ENCODE measurements at regions not wholly inside any gene's neighbourhood (a gene's known extent, or its start where the extent isn't known, plus 50 kb on each side); places are given as distances from the start of the nearest gene placed in this dataset.

DNA sequence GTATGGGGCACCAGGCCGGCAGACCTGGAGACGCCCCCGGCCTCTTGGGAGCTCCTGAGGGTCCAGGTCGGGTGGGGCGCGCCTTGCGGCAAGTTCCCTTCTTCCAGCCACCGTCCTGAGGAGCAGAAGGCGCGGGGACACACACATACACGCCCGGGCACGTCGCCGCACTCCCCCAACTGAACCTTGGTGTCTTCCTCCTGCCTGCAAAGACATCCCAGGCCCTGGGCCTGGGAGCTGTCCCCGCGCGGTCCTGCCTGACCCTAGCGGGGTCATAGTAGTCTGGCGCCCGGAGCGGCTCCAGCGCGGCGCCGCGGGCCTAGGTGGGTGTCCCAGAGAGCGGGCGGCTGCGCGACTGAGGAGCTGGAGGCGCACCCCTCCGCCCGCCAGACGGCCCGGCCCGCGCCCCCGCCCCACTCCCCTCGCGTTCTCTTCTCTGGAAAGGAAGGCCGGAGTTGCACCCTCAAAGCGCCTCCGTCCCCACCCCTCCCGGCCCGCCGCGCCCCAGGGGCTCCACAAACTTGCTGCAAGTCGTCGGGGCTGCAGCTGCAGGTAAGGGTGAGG, 185.9 kb upstream of the LINGO1 start:
- DNase-seq: no peak

DNA sequence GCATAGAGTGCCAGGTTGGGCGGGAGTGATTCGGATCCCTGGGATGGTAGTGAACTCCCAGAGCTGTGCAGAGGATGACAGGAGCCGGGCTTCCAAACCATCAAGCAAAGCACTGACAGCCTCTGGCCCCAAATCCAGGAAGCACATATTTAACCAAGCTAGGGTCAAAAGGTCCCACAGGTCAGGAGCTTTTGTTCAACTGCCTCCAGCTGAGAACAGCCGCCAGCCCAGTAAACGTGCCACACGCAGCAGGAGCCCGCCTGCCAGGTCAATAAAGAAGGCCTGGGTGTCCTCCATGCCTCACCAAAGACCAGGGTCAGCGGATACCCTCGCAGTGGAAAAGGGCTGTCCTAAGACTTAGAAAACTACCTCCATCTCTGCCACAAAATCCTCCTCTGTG, 184.7 kb upstream of the LINGO1 start:
- no peak for DNase-seq

DNA sequence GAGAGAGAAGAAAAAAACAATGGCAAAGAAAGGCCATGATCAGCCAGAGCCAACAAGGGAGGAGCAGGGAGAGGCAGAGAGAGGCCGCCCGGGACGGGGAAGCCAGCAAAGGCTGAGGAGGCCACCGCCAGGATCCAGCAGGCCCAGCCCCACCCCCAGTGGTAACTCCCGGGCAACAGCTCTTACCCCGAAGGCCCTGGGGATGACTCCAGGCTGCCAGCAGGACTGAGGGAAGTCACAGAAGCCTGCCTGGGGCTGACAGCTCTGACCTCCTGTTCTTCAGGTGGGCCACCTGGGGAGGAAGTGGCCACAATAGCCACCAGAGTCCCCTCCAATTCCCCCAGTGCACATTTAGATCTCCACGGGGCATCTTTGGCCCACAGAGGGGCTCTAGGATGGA, 184.3 kb upstream of the LINGO1 start:
- no peak for DNase-seq

DNA sequence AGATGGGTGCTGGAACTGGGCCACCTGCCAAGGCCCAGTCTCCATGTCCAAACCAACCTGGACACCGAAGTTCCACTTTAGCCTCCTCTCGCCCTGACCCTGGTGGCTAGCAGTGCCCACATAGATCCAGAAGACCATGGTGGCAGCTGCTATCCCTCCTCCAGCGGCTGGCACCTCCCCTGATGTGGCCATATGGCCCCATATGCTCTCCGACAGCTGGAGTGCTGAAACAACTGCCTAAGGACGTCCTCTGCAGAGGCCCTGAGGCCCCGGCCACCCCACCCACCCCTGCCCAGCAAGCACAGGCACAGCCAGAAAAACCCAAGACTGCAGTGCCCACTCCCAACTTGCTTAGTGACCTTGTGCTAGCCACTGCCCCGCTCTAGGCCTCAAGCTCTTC, 182.3 kb upstream of the LINGO1 start:
- DNase-seq: no peak

DNA sequence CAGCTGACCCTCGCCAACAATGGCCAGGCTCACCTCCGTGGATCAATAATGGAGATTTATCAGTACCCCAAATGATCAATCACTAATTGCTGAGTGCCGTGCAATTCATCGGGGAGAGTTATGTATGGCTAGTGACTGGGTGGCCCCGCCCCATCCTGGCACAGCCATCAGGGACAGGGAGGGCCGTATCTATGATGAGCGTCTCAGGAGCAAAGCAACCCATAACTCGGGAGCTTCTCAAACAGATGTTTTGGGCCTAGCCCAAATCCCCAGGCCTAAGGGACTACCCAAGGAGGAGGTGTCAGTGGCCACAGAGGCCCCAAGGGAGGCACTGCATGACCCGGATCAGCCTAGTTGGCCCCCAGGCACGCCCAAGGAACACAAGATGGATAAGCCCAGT, 180.0 kb upstream of the LINGO1 start:
- DNase-seq: no peak

DNA sequence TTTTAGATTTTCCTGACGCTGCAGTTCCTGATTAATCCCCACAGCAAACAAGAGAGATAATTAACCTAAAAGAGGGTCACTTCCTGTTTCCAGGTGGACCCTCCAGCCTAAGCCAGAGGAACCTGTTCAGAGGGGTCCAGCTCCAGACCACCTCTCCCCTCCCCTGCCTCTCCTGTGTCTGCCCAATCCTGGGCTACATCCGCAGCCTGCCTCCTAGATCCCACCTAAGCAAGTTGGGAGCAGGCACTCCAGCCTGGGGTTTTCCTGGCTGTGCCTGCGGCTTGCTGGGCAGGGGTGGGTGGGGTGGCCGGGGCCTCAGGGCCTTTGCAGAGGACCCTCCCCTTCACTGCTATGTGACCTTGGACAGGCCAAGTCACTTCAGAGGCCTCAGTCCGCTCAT, 178.6 kb upstream of the LINGO1 start:
- no peak for DNase-seq

DNA sequence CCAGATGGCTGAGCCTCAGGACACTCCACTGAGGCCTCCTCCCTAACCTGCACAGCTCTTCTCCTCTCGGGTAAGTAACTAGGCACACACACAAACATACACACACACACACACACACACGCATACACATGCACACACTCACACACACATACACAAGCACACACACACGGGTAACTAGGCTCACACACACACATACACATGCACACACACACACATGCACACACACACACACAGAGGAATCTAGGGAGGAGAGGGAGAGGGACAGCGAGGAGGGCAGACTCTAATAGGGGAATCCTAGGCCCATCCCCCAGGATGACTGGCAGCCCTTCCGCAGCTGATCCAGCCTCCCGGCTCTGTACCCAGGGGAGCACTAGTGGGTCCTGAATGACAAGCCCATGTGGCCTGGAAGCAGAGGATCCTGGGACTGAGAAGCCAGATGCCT, 177.4 kb upstream of the LINGO1 start:
- DNase-seq: no peak

DNA sequence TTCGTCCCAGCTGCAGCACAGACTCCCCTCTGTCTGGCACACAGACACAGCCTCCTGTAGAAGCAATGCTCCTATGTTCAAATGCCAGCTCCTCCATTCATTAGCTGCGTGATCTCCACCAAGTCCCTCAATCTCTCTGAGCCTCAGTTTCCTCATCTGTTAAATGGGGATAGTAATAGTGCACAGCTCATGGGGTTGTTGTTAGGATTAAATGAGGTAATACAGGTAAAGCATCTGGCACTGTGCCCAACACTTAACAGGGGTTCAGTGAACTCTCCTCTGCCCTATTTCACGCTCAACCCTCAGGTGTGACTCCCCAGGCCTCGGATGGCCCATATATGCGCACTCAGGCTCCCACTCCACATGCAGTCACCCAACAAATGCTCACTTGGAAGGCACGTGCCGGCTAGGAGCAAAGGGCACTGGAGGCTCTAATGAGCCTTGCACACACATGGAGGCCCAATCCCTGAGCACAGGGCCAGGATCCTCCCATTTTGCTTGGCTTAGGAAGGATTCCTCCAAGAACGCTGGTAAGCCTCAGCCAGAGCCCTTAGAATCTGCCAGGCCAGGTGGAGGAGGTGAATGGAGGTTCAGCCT, 176.0 kb upstream of the LINGO1 start:
- DNase-seq: no peak

DNA sequence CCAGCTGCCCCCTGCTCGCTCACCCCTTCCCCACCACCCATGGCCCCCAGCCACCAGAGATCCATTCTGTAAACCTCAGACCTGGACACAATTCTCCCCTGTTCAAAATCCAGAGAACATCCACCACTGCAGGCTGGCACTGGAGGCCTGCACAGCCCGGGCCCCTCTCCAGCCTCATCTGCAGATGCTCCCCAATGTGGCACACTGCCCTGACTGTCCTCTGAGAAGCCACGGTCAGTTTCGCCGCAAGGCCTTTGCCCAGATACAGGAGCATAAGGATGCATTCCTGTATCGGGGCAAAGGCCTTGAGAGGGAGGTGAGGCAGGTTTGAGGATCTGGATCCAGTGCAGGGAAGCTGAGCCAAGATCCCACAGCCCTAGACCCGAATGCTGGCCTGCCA, 175.4 kb upstream of the LINGO1 start:
- DNase-seq: no peak

DNA sequence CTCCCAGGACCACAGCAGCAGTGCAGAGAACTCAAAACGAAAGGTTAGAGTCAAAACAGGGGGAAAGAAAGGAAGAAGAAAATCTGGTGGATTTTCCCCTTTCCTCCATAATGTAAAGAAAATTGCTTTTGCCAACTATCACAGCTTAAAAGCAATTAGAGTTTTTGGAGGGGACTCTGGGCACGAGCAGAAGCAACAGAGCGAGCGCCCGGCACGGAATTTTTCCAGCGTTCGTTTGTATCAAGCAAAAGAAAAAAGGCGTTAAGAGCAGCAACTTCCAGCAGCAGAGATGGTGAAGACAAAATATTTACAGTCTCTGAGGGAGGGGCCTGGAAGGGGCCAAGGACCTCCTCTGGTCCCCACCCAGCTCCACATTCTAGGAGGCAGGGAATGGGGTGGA, 174.9 kb upstream of the LINGO1 start:
- no peak for DNase-seq

DNA sequence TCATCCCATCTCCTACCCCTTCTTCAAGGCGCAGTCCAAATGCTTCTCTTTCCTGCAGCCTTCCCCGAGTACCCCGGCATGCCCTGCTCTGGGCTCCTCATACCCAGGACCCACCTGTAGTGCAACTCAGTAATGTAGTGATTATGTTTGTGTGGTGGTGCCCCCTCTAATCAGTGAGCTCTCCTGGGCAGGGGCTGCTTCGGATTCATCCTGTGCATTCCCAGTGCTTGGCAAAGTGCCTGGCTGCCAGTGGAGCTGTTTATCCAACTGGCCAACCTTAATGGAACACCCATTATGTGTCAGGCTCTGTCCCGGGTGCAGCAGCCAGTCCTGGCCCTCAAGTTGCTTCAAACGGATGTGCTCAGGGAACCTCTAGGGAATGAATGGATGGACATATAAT, 174.4 kb upstream of the LINGO1 start:
- DNase-seq: no peak

DNA sequence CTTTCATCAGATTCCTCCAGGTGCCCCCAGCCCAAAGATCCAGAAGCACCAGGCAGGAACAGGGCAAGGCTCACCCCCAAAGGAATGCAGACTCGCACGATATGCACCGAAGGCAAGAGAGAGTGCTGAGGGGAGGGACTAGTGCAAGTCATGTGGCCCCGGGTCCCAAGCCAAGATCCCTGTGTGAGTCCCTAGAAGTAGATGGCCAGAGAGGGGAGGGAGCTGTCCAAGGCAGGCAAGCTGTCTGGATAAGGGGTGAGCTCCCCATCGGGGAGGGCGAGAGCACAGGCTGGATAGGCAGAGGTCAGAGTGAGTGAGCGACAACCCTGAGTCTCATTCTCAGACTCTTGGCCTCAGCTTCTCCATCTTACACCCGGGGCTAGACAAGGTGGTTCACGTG, 171.5 kb upstream of the LINGO1 start:
- DNase-seq: no peak

DNA sequence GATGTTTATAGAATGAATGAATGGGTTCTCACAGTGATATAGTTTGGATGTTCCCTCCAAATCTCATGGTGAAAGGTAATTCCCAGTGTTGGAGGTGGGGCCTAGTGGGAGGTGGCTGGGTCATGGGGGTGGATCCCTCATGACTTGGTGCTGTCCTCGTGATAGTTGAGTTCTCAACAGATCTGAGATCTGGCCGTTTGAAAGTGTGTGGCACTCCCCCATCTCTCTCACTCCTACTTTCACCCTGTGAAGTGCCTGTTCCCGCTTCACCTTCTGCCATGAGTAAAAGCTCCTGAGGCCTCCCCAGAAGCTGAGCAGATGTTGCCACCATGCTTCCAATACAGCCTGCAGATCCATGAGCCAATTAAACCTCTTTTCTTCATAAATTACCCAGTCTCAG, 170.8 kb upstream of the LINGO1 start:
- DNase-seq: no peak

DNA sequence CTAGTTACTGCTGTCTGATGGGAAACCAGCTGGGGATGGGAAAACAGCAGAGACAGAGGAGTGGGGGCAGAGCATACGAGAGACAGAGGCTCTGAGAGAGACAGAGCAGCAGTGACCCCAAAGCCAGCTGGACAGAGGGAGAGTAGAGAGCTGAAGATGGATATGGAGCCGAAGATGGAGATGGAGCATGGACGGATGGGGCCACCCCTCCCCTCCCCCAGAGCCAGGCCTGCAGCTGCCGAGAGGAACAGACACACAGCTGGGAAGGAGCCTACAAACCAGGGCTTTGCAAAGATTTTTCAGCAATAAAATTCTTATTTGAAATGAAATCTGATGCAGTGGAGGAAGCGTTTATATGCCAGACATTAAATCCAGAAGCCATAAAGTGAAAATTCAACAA, 167.6 kb upstream of the LINGO1 start:
- DNase-seq: no peak

DNA sequence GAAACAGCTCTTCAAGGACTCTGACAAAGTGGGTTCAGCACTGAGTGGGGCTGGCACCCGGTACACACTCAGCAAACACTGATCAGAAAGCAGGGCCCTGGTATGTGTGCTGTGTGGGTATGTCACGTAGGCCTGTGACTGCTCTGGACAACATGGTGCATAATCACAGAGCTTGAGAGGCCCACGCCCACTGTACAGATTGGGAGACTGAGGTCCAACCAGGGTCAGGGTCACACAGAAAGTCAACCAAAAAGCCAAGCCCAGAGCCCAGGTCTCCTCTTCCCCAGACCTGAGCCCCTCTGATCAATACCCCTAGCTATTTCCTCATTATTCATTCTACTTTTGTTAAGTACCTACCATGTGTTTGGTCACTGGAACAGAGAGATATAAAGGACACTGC, 166.1 kb upstream of the LINGO1 start:
- DNase-seq: no peak

DNA sequence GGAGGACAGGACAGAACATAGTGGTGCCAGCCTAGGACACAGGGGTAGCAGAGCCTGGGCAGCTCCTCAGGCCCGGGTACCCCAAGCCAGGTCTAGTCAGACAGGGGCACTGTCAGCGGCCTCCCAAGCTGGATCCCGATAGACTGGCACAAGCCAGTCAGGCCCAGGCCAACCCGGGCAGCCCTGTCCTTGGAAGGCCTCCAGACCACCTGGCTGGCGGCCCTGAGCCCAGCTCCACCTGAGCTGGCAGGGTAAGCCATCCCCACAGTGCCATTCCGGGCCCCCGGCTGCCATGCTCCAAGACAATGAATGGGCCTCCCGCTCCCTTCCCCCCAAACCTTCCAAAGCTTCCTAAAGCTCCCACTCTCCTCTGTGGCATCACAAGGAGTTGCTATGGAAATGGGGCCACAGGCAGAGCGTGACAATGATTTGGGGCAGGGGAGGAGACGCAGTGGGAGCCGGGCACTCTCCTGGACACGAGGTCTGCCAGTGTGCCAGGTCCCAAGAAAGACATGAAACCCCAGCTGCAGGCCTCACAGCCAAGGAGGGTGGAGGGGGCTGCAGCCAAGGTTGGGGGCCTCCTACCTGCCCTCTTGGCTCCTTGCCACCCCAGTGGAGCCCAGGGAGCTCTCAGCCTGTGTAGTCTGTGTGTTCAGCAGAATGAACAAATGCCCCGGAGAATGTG, 165.6 kb upstream of the LINGO1 start:
- no peak for DNase-seq

DNA sequence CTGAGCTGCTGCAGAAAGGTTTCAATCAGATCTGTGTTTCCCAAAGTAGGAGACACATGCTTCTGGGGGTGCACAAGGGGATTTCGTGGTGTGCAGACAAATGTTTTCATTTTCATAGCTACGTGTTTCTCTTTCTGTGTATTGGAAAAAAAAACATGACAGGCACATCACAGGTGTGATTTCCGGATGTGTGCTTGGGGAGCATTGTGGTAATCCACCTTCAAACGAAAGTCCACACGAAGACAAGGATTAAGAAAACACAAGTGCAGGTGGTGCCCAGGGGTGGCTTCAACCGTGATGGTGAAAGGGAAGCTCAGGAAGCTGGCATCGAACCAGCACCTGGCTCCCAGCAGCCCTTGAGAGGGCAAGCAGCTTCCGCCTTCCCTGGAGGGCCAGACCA, 164.6 kb upstream of the LINGO1 start:
- DNase-seq: no peak

DNA sequence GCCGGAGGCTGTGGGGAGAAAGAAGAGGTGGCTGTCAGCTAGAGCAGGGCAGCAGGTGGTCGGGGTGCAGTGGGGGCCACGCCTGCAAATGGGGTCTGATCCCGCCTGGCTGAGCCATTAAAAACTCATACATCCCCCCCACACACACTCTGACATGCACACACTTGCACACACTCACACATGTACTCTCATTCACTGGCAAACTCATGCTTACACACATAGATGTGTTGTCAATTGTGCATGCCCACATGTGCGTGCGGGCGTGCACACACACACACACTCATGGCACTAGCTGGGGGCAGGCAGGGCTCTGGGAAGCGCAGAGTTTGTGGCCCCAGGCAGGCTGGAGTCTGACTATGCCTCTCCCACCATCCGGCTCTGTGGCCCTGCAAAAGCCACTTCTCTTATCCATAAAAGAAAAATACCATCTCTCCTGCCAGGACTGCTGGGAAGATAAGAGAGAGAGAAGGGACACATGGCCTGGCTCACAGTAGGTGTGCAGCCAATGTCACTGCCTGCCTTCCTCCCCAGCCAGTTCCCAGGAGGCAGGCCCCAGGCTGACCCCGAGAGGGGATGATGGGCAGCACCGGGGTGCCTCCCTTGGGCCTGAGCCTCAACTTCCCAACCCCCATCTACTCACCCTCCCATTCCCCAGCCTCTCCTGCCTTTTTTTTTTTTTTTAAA, 163.5 kb upstream of the LINGO1 start:
- DNase-seq: no peak

DNA sequence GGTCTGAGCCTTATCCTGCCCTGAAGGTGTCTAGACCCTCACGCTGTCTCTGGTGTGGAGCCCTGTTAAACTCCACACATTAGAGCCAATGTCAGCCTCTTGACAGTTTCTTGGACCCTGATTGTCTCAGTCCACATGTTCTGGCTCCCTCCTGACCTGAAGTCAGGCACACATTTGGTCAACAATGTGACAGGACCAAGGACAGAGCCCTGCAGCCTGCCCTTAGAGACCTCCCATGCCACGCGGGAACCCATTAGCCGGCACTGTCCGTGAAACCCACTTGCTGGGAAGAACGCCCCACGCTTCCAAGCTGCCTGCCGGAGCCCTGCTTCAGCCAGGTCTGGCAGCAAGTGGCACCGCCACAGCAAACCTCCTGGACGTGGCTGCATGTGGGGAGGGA, 162.7 kb upstream of the LINGO1 start:
- no peak for DNase-seq

DNA sequence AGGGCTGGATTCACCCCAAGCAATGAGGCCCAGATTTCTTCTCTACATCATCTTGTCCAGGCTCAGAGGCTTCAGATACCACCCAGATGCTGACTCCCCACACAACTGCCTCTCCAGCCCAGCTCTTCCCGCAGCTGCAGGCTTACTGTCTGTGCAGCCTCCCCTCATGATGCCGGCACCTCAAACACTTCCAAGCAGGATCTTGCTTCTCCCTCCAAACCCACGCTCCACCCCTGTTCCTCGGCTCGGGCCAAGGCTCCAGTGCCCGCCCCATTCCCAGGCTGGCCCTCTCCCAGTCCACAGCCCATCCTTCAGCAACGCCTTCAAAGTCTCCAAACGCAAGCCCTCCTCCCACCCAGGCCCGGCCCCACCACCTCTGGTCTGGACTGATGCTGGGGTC, 159.2 kb upstream of the LINGO1 start:
- DNase-seq: no peak

DNA sequence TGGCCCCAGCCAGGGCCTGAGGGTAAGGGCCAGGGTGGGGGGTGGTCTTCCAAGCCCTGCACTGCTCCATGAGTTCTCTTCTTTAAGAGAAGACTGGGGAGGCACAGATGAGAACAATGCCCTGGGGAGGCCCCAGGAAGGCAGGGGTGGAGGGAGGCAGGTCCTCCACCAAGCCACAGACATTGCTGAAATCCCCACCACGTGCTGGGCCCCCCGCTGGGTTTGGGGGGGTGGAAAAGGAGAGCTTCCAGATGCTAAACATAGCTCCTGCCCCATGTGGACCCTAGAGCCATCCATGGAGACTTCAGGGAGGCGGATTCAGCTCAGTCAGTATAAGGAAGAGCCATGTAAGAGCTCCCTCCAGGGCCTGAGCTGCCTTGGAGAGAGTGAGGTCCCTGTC, 157.8 kb upstream of the LINGO1 start:
- no peak for DNase-seq

DNA sequence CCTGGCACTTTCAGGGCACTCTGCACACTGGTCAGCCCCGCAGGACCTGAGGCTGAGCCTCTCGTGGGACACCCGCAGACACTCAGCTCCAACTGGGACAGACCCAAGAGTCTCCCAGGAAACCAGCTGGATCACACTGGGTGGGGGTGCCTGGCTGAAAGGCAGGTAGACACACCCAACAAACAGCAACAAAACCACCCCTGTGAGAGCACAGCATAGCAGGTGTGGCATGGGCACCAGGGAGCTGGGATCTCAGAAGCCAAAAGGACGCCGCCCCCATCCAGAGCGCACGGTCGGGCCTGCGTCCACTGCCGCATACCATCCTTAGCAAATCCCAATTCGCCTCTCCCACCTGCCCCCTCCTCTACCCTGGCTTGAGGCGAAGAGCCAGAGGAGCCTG, 154.2 kb upstream of the LINGO1 start:
- DNase-seq: no peak

DNA sequence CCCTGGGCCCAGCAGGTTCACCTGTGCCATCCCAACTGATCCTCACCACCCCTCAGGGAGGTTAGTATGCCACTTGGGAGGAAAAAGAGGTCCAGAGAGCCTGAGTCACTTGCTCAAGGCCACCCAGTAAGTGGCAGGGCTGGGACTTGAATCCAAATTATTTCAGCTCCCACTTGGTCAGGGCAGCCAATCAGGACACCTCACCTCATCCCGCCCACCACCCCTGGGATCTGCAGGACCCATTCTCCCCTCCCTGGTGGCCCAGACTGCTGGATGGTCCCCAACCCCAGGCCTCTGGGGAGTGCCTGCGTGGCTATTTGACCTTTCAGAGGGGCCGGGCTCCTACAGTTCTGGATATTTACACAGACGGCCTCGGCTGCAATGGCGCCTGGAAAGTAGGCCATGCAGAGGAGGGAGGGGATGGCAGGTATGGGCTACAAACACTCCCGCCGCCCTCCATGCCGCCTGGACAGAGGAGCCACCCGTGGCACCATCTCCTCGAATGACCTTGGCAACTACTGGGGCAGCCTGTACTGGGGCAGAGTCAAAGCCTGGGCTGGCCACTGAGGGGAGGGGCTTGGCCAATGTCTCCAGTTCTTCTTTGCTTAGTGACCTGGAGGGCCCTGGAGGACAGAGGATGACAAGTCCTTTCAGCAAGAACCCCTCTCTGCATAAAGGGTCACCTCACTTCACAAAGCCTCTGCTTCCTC, 153.6 kb upstream of the LINGO1 start:
- DNase-seq: no peak
